Thyroid gland (tissue), 4 donors: ENCODE measurements at regions not wholly inside any gene's neighbourhood (a gene's known extent, or its start where the extent isn't known, plus 50 kb on each side); places are given as distances from the start of the nearest gene placed in this dataset.

Experiments used
- DNase-seq, 2 donors: peaks; one replicate each; pipeline ENCODE4 v3.0.0-alpha.2; 2019
- H3K27ac ChIP-seq, 3 donors: fragments of 200-600 bp; sonication (generic); 1 replicate in 2 of 3; 2 replicates in 1 of 3; pipeline ENCODE4 v1.5.1; 2016 to 2019; ENCODE audit warnings: mild to moderate bottlenecking in 1 of 3, moderate library complexity in 1 of 3
- H3K27me3 ChIP-seq: fragments of 200-600 bp; sonication (generic); one replicate; pipeline ENCODE4 v1.5.1; 2019
- H3K36me3 ChIP-seq, 2 donors: fragments of 200-600 bp; sonication (generic); one replicate each; pipeline ENCODE4 v1.5.1; 2016 to 2019
- H3K4me1 ChIP-seq, 2 donors: fragments of 200-600 bp; sonication (generic); one replicate each; pipeline ENCODE4 v1.5.1; 2017 to 2019
- H3K4me3 ChIP-seq, 3 donors: fragments of 200-600 bp; sonication (generic); replicated peaks in 1 of 3; 1 replicate in 2 of 3; 2 replicates in 1 of 3; pipeline ENCODE4 v1.5.1; 2016; ENCODE audit warnings: mild to moderate bottlenecking in 1 of 3
- H3K9me3 ChIP-seq: fragments of 200-600 bp; sonication (generic); one replicate; pipeline ENCODE4 v1.5.1; 2017
- CTCF ChIP-seq, 6 experiments: fragments of 200-600 bp in 3 of 6; fragments of 450-650 bp in 3 of 6; sonication (generic) in 3 of 6; IDR thresholded peaks; one replicate each; pipeline ENCODE4 v1.5.1; 2016 to 2019; ENCODE audit warnings: antibody characterized with exemption in 6 of 6, mild to moderate bottlenecking in 2 of 6, inconsistent platforms in 1 of 6, moderate library complexity in 1 of 6
- POLR2A ChIP-seq, 2 donors: fragments of 450-650 bp; IDR thresholded peaks; one replicate each; pipeline ENCODE4 v1.6.1; 2017; ENCODE audit warnings: antibody characterized with exemption in 2 of 2, mild to moderate bottlenecking in 2 of 2, moderate library complexity in 1 of 2
- WGBS, 2 donors: methylation state at CpG; one replicate each; pipeline ENCODE4 v1.1.5; 2017; 5-methylcytosine and 5-hydroxymethylcytosine counted together
- intact Hi-C: fragments of 100-400 bp; cut with DNase I; formaldehyde crosslinking; loops from one replicate; pipeline ENCODE4 v1.15.1; 2023

GRCh38 chr4:18999595-18999994 is 978.0 kb upstream of the LCORL start:
- Histone ChIP-seq H3K36me3 (no peaks in the 10 kb centered on the region), H3K4me3 (no peak overlapping the region), H3K9me3 (no peaks in the 10 kb centered on the region), H3K27ac (no peak overlapping the region), H3K27me3 (no peaks in the 10 kb centered on the region), H3K4me1 (no peaks in the 10 kb centered on the region)
- intact Hi-C loops: no loop called here
- 82 to 98% methylated on average over 5 of the region's 5 CpGs for WGBS, 2 donors
- no peak for DNase-seq
- TF ChIP-seq CTCF (IDR thresholded peaks at IDR 0.05): no peak

- 83% methylated on average over 4 of the region's 4 CpGs for WGBS, 2 donors
- intact Hi-C loops: no loop called here
- Histone ChIP-seq H3K36me3 (no peaks in the 10 kb centered on the region), H3K27me3 (no peaks in the 10 kb centered on the region), H3K4me3 (no peak overlapping the region), H3K27ac (no peak overlapping the region), H3K4me1 (no peaks in the 10 kb centered on the region), H3K9me3 (no peaks in the 10 kb centered on the region)
- no peak for DNase-seq
- TF ChIP-seq POLR2A (IDR thresholded peaks at IDR 0.05) (no peak), CTCF (IDR thresholded peaks at IDR 0.05) (no peak)
Observed at GRCh38 chr4:18981234-18981615, 959.7 kb upstream of the LCORL start.

- 79 to 90% methylated on average over 7 of the region's 7 CpGs for WGBS, 2 donors
- H3K36me3 ChIP-seq: no peaks in the 10 kb centered on the region
- no peak overlapping the region for H3K27ac ChIP-seq
- H3K27me3 ChIP-seq: no peaks in the 10 kb centered on the region
- no peak overlapping the region for H3K4me3 ChIP-seq
- TF ChIP-seq POLR2A (IDR thresholded peaks at IDR 0.05) (no peak), CTCF (IDR thresholded peaks at IDR 0.05) (no peak)
- intact Hi-C loops: no loop called here
- no peak for DNase-seq
- H3K9me3 ChIP-seq: no peaks in the 10 kb centered on the region
- H3K4me1 ChIP-seq: no peaks in the 10 kb centered on the region
Observed at GRCh38 chr4:18980516-18981233, 959.1 kb upstream of the LCORL start.

- Histone ChIP-seq H3K4me1 (no peaks in the 10 kb centered on the region), H3K27ac (no peak overlapping the region), H3K36me3 (no peaks in the 10 kb centered on the region), H3K4me3 (no peak overlapping the region), H3K27me3 (no peaks in the 10 kb centered on the region), H3K9me3 (no peaks in the 10 kb centered on the region)
- WGBS, 2 donors: 77 to 94% methylated on average over 3 of the region's 3 CpGs
- intact Hi-C loops: no loop called here
- TF ChIP-seq POLR2A (IDR thresholded peaks at IDR 0.05): no peak
- DNase-seq: no peak
Observed at GRCh38 chr4:18976884-18977283, 955.3 kb upstream of the LCORL start.

GRCh38 chr4:18975916-18976808 is 954.6 kb upstream of the LCORL start:
- TF ChIP-seq CTCF (IDR thresholded peaks at IDR 0.05) (no peak), POLR2A (IDR thresholded peaks at IDR 0.05) (no peak)
- Histone ChIP-seq H3K27ac (no peak overlapping the region), H3K36me3 (no peaks in the 10 kb centered on the region), H3K9me3 (no peaks in the 10 kb centered on the region), H3K4me3 (no peak overlapping the region), H3K27me3 (no peaks in the 10 kb centered on the region), H3K4me1 (no peaks in the 10 kb centered on the region)
- no peak for DNase-seq
- intact Hi-C loops: no loop called here
- 74 to 78% methylated on average over 6 of the region's 6 CpGs for WGBS, 2 donors
